Chondrocyte (in vitro differentiated cells): ENCODE measurements at regions not wholly inside any gene's neighbourhood (a gene's known extent, or its start where the extent isn't known, plus 50 kb on each side); places are given as distances from the start of the nearest gene placed in this dataset.

Experiments used
- DNase-seq: peaks from one replicate; pipeline ENCODE4 v3.0.0; 2021; ENCODE audit warnings: mixed read lengths, low spot score
- H3K27ac Mint-ChIP-seq: one replicate; pipeline ENCODE4 v1.8.0; 2021; ENCODE audit warnings: mild to moderate bottlenecking, moderate library complexity, mixed read lengths; ENCODE audit not compliant: unreplicated experiment
- H3K27me3 Mint-ChIP-seq: 2 replicates; pipeline ENCODE4 v1.8.0; 2021; ENCODE audit warnings: low read depth, mixed read lengths
- H3K36me3 Mint-ChIP-seq: 2 replicates; pipeline ENCODE4 v1.8.0; 2021; ENCODE audit warnings: low read depth, mixed read lengths
- H3K4me1 Mint-ChIP-seq: 2 replicates; pipeline ENCODE4 v1.8.0; 2021; ENCODE audit warnings: low read depth, mild to moderate bottlenecking, mixed read lengths
- H3K4me3 Mint-ChIP-seq: one replicate; pipeline ENCODE4 v1.8.0; 2021; ENCODE audit warnings: mild to moderate bottlenecking, moderate library complexity, mixed read lengths; ENCODE audit not compliant: unreplicated experiment
- H3K9me3 Mint-ChIP-seq: 2 replicates; pipeline ENCODE4 v1.8.0; 2021; ENCODE audit warnings: low read depth, mixed read lengths
- CTCF ChIP-seq: fragments of 200-600 bp; sonication (generic); IDR thresholded peaks from 2 replicates; pipeline ENCODE4 v1.5.0; 2021; ENCODE audit warnings: antibody characterized with exemption, mild to moderate bottlenecking, moderate library complexity

GRCh38 chr5:146940295-146940694, 61.7 kb upstream of the PPP2R2B start:
- no peak for TF ChIP-seq CTCF
- peaks cover 19% of the 10 kb centered on the region for H3K27me3 Mint-ChIP-seq
- no peaks in the 10 kb centered on the region for H3K9me3 Mint-ChIP-seq
- H3K36me3 Mint-ChIP-seq = no peaks in the 10 kb centered on the region
- no peak overlapping the region for H3K27ac Mint-ChIP-seq
- no peak for DNase-seq
- H3K4me1 Mint-ChIP-seq = no peaks in the 10 kb centered on the region
- no peak overlapping the region for H3K4me3 Mint-ChIP-seq

GRCh38 chr5:146944019-146944418, 65.5 kb upstream of the PPP2R2B start:
- Mint-ChIP-seq H3K9me3 (no peaks in the 10 kb centered on the region), H3K36me3 (no peaks in the 10 kb centered on the region), H3K27ac (no peak overlapping the region), H3K27me3 (peaks cover 15% of the 10 kb centered on the region), H3K4me3 (no peak overlapping the region), H3K4me1 (no peaks in the 10 kb centered on the region)
- no peak for TF ChIP-seq CTCF
- DNase-seq = no peak

- no peak overlapping the region for H3K27ac Mint-ChIP-seq
- H3K9me3 Mint-ChIP-seq = no peaks in the 10 kb centered on the region
- no peak for TF ChIP-seq CTCF
- H3K27me3 Mint-ChIP-seq = peaks cover 14% of the 10 kb centered on the region
- no peaks in the 10 kb centered on the region for H3K36me3 Mint-ChIP-seq
- no peaks in the 10 kb centered on the region for H3K4me1 Mint-ChIP-seq
- no peak for DNase-seq
- no peak overlapping the region for H3K4me3 Mint-ChIP-seq
These were observed 66.4 kb upstream of the PPP2R2B start for GRCh38 chr5:146944764-146945616.

- no peak for TF ChIP-seq CTCF
- Mint-ChIP-seq H3K27ac (no peak overlapping the region), H3K9me3 (no peaks in the 10 kb centered on the region), H3K4me3 (no peak overlapping the region), H3K27me3 (peaks cover 13% of the 10 kb centered on the region), H3K36me3 (no peaks in the 10 kb centered on the region), H3K4me1 (no peaks in the 10 kb centered on the region)
- no peak for DNase-seq
These were observed 67.1 kb upstream of the PPP2R2B start for GRCh38 chr5:146945617-146946084.

- DNase-seq = no peak
- Mint-ChIP-seq H3K9me3 (no peaks in the 10 kb centered on the region), H3K27ac (no peak overlapping the region), H3K4me3 (no peak overlapping the region), H3K4me1 (no peaks in the 10 kb centered on the region), H3K27me3 (peaks cover 12% of the 10 kb centered on the region), H3K36me3 (no peaks in the 10 kb centered on the region)
- peak; percentile 69 for TF ChIP-seq CTCF
These were observed 68.8 kb upstream of the PPP2R2B start for GRCh38 chr5:146947181-146947941.
